NT2/D1 (cell line): ENCODE measurements at regions not wholly inside any gene's neighbourhood (a gene's known extent, or its start where the extent isn't known, plus 50 kb on each side); places are given as distances from the start of the nearest gene placed in this dataset.

ENCODE experiments used
- DNase-seq: peaks from one replicate; pipeline ENCODE4 v3.0.0-alpha.2; 2011; ENCODE audit warnings: low read depth, low spot score
- H3K27me3 ChIP-seq: 2 replicates; pipeline ENCODE4 v1.6.0; 2011; ENCODE audit warnings: mild to moderate bottlenecking; ENCODE audit not compliant: insufficient read length, insufficient read depth
- H3K36me3 ChIP-seq: 2 replicates; pipeline ENCODE4 v1.6.1; 2011; ENCODE audit warnings: mild to moderate bottlenecking, low read length, mixed read lengths; ENCODE audit not compliant: insufficient read depth, insufficient read length
- H3K4me1 ChIP-seq: 2 replicates; pipeline ENCODE4 v1.5.1; 2011; ENCODE audit not compliant: insufficient read depth, insufficient read length
- H3K4me3 ChIP-seq: 2 replicates; pipeline ENCODE4 v1.5.1; 2011; ENCODE audit warnings: low read depth; ENCODE audit not compliant: insufficient read length
- H3K9ac ChIP-seq: 2 replicates; pipeline ENCODE4 v1.6.0; 2011; ENCODE audit warnings: low read depth; ENCODE audit not compliant: insufficient read length
- H3K9me3 ChIP-seq: 2 replicates; pipeline ENCODE4 v1.5.1; 2011; ENCODE audit warnings: mild to moderate bottlenecking, low read length; ENCODE audit not compliant: insufficient read depth
- SUZ12 ChIP-seq: IDR thresholded peaks from 2 replicates; pipeline ENCODE4 v1.6.1; 2011; ENCODE audit not compliant: insufficient read length, insufficient read depth; ENCODE audit errors: extremely low read depth
- YY1 ChIP-seq: IDR thresholded peaks from 2 replicates; pipeline ENCODE4 v1.6.1; 2011; ENCODE audit not compliant: insufficient read length, insufficient read depth
- ZNF274 ChIP-seq: IDR thresholded peaks from 2 replicates; pipeline ENCODE4 v1.6.1; 2011; ENCODE audit warnings: mild to moderate bottlenecking, low read depth, low read length

GRCh38 chr7:112908086-112908485 is 117.9 kb upstream of the TMEM168 start:
- DNase-seq, result peak; percentile 15
- H3K4me3 ChIP-seq, result no peak overlapping the region
- TF ChIP-seq SUZ12, result no peak
- TF ChIP-seq YY1, result no peak
- no peak for TF ChIP-seq ZNF274
- H3K9me3 ChIP-seq, result peaks cover 5% of the 10 kb centered on the region; the same call in 1 of the 2 replicates
- H3K36me3 ChIP-seq, result no peaks in the 10 kb centered on the region
- no peaks in the 10 kb centered on the region for H3K27me3 ChIP-seq
- H3K4me1 ChIP-seq, result no peaks in the 10 kb centered on the region
- no peak overlapping the region for H3K9ac ChIP-seq

- no peak overlapping the region for H3K4me3 ChIP-seq
- no peaks in the 10 kb centered on the region for H3K4me1 ChIP-seq
- H3K9ac ChIP-seq, result no peak overlapping the region
- DNase-seq, result no peak
- TF ChIP-seq ZNF274 (no peak), YY1 (no peak), SUZ12 (no peak)
- H3K27me3 ChIP-seq, result no peaks in the 10 kb centered on the region
- no peaks in the 10 kb centered on the region for H3K36me3 ChIP-seq
- peaks cover 5% of the 10 kb centered on the region; the same call in 1 of the 2 replicates for H3K9me3 ChIP-seq
These were observed 117.5 kb upstream of the TMEM168 start for GRCh38 chr7:112907658-112908057.

GRCh38 chr7:112905950-112906349 is 115.8 kb upstream of the TMEM168 start:
- no peaks in the 10 kb centered on the region for H3K36me3 ChIP-seq
- H3K4me3 ChIP-seq, result no peak overlapping the region
- TF ChIP-seq YY1, result no peak
- no peak for TF ChIP-seq ZNF274
- no peaks in the 10 kb centered on the region for H3K27me3 ChIP-seq
- H3K9ac ChIP-seq, result no peak overlapping the region
- peaks cover 5% of the 10 kb centered on the region; the same call in 1 of the 2 replicates for H3K9me3 ChIP-seq
- no peak for DNase-seq
- no peaks in the 10 kb centered on the region for H3K4me1 ChIP-seq

- Histone ChIP-seq H3K4me1 (no peaks in the 10 kb centered on the region), H3K9me3 (peaks cover 5% of the 10 kb centered on the region; the same call in 1 of the 2 replicates), H3K4me3 (no peak overlapping the region), H3K36me3 (no peaks in the 10 kb centered on the region), H3K9ac (no peak overlapping the region), H3K27me3 (no peaks in the 10 kb centered on the region)
- no peak for DNase-seq
- TF ChIP-seq YY1, result no peak
- no peak for TF ChIP-seq ZNF274
- TF ChIP-seq SUZ12, result no peak
These were observed 115.2 kb upstream of the TMEM168 start for GRCh38 chr7:112905413-112905812.

GRCh38 chr7:112898432-112899290 is 108.5 kb upstream of the TMEM168 start:
- DNase-seq, result peak; percentile 70
- Histone ChIP-seq H3K4me1 (no peaks in the 10 kb centered on the region), H3K9me3 (no peaks in the 10 kb centered on the region), H3K4me3 (no peak overlapping the region), H3K9ac (no peak overlapping the region), H3K36me3 (no peaks in the 10 kb centered on the region), H3K27me3 (no peaks in the 10 kb centered on the region)
- TF ChIP-seq YY1 (no peak), SUZ12 (no peak), ZNF274 (no peak)

GRCh38 chr7:112897839-112898431 is 107.7 kb upstream of the TMEM168 start:
- no peaks in the 10 kb centered on the region for H3K36me3 ChIP-seq
- no peak for TF ChIP-seq YY1
- no peak for TF ChIP-seq ZNF274
- TF ChIP-seq SUZ12, result no peak
- H3K4me3 ChIP-seq, result no peak overlapping the region
- H3K9me3 ChIP-seq, result no peaks in the 10 kb centered on the region
- no peaks in the 10 kb centered on the region for H3K4me1 ChIP-seq
- H3K27me3 ChIP-seq, result no peaks in the 10 kb centered on the region
- DNase-seq, result no peak
- no peak overlapping the region for H3K9ac ChIP-seq

GRCh38 chr7:112896026-112896601 is 105.9 kb upstream of the TMEM168 start:
- H3K36me3 ChIP-seq, result no peaks in the 10 kb centered on the region
- no peak for TF ChIP-seq ZNF274

More at GRCh38 chr7:112896026-112896601, 105.9 kb upstream of the TMEM168 start:
- no peak for DNase-seq
- H3K4me3 ChIP-seq, result no peak overlapping the region
- no peaks in the 10 kb centered on the region for H3K27me3 ChIP-seq
- H3K9me3 ChIP-seq, result no peaks in the 10 kb centered on the region
- no peak overlapping the region for H3K9ac ChIP-seq
- no peaks in the 10 kb centered on the region for H3K4me1 ChIP-seq
